GM12891 (cell line): ENCODE measurements at regions not wholly inside any gene's neighbourhood (a gene's known extent, or its start where the extent isn't known, plus 50 kb on each side); places are given as distances from the start of the nearest gene placed in this dataset.

ENCODE experiments used
- PAX5 ChIP-seq: IDR thresholded peaks from 2 replicates; pipeline ENCODE4 v1.6.1; 2011; ENCODE audit warnings: low read length, moderate library complexity, mild to moderate bottlenecking; ENCODE audit not compliant: insufficient read depth, severe bottlenecking
- POLR2A ChIP-seq: IDR thresholded peaks from 2 replicates; pipeline ENCODE4 v1.6.1; 2011; ENCODE audit warnings: low read depth, low read length, control low read depth
- POLR2AphosphoS5 ChIP-seq: IDR thresholded peaks from 2 replicates; pipeline ENCODE4 v1.6.1; 2011; ENCODE audit warnings: low read depth, low read length, control low read depth
- POU2F2 ChIP-seq: IDR thresholded peaks from 2 replicates; pipeline ENCODE4 v1.6.1; 2011; ENCODE audit warnings: low read depth, mild to moderate bottlenecking, control low read depth, low read length, moderate library complexity
- SPI1 ChIP-seq: IDR thresholded peaks from 2 replicates; pipeline ENCODE4 v1.6.1; 2011; ENCODE audit warnings: low read depth, low read length, control low read depth
- TAF1 ChIP-seq: IDR thresholded peaks from 2 replicates; pipeline ENCODE4 v1.6.1; 2011; ENCODE audit warnings: low read depth, low read length, control low read depth

DNA sequence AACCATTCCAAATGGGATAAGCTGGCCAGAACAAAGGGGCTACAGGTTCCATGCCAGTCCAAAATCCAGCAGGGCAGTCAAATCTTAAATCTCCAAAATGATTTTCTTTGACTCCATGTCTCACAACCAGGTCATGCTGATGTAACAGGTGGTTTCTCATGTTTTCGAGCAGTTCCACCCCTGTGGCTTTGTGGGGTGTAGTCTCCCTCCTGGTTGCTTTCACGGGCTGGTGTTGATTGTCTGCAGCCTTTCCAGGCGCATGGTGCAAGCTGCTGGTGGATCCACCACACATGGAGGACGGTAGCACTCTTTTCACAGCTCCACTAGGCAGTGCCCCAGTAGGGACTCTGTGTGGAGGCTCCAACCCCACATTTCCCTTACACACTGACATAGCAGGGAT, 425.5 kb upstream of the FTMT start:
- TF ChIP-seq POLR2A (no peak), TAF1 (no peak), POLR2AphosphoS5 (no peak), PAX5 (no peak), SPI1 (no peak), POU2F2 (no peak)
